K562 (cell line): ENCODE measurements at regions not wholly inside any gene's neighbourhood (a gene's known extent, or its start where the extent isn't known, plus 50 kb on each side); places are given as distances from the start of the nearest gene placed in this dataset.

Source experiments
- ESRRB ChIP-seq: fragments of 250-450 bp; sonication (Bioruptor Pico); IDR thresholded peaks from 2 replicates; pipeline ENCODE4 v1.5.0; 2020; ENCODE audit warnings: mild to moderate bottlenecking, moderate library complexity, borderline replicate concordance
- MTA2 ChIP-seq: fragments of 450-650 bp; IDR thresholded peaks from 2 replicates; pipeline ENCODE4 v1.6.1; 2016; ENCODE audit warnings: low read depth
- SNIP1 ChIP-seq: fragments of 450-650 bp; IDR thresholded peaks from 2 replicates; pipeline ENCODE4 v1.7.1; 2017; ENCODE audit warnings: low read depth, mild to moderate bottlenecking
- XRCC4 ChIP-seq: IDR thresholded peaks from one replicate; pipeline ENCODE4 v1.6.1; 2011; ENCODE audit not compliant: insufficient read depth, insufficient read length; ENCODE audit errors: extremely low read depth
- ZC3H4 ChIP-seq: sonication (generic); formaldehyde crosslinking; IDR thresholded peaks from 2 replicates; pipeline ENCODE4 v1.9.0; 2021; ENCODE audit warnings: missing genetic modification reagents, borderline replicate concordance
- ZEB2 ChIP-seq: fragments of 450-650 bp; IDR thresholded peaks from 2 replicates; pipeline ENCODE4 v1.6.1; 2016
- TF ChIP-seq, protein P1 (sequence below): fragments of 200-600 bp; sonication (generic); IDR thresholded peaks from one replicate; pipeline ENCODE4 v1.6.1; 2012; ENCODE audit warnings: mild to moderate bottlenecking, low read depth, low read length, inconsistent platforms
- TF ChIP-seq, protein P2 (sequence below): sonication (generic); formaldehyde crosslinking; IDR thresholded peaks from 2 replicates; pipeline ENCODE4 v1.8.1; 2022; ENCODE audit warnings: missing genetic modification reagents
- TF ChIP-seq, protein P3 (sequence below): fragments of 450-650 bp; IDR thresholded peaks from one replicate; pipeline ENCODE4 v1.6.1; 2018; ENCODE audit warnings: mild to moderate bottlenecking, moderate library complexity; ENCODE audit not compliant: partially characterized antibody
- TF ChIP-seq, protein P4 (sequence below), 2 experiments: fragments of 450-650 bp; IDR thresholded peaks; 2 replicates each; pipeline ENCODE4 v1.6.1; 2018; ENCODE audit warnings: mild to moderate bottlenecking in 2 of 2, low read depth in 1 of 2; ENCODE audit not compliant: partially characterized antibody in 2 of 2

DNA sequence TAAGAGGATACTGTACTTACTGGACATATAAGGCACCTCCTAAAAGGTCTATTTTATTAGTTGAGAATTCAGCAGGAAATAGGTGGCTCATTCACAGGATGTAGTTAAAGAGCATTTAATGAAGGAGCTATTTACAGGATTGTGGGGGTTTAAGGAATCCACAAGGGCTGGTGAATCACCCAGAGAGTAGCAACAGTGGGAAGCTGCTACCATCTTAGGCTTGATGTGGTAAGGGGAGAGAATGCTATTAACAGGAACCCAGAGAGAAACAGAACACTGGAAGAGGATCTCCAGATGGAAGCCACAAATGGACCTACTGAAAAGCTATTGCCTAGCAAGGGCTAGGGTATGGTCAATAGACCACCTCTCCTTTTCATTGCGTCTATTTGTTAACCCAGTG, 52.0 kb upstream of the COL11A1 start (continued):
- TF ChIP-seq, protein P1, sequence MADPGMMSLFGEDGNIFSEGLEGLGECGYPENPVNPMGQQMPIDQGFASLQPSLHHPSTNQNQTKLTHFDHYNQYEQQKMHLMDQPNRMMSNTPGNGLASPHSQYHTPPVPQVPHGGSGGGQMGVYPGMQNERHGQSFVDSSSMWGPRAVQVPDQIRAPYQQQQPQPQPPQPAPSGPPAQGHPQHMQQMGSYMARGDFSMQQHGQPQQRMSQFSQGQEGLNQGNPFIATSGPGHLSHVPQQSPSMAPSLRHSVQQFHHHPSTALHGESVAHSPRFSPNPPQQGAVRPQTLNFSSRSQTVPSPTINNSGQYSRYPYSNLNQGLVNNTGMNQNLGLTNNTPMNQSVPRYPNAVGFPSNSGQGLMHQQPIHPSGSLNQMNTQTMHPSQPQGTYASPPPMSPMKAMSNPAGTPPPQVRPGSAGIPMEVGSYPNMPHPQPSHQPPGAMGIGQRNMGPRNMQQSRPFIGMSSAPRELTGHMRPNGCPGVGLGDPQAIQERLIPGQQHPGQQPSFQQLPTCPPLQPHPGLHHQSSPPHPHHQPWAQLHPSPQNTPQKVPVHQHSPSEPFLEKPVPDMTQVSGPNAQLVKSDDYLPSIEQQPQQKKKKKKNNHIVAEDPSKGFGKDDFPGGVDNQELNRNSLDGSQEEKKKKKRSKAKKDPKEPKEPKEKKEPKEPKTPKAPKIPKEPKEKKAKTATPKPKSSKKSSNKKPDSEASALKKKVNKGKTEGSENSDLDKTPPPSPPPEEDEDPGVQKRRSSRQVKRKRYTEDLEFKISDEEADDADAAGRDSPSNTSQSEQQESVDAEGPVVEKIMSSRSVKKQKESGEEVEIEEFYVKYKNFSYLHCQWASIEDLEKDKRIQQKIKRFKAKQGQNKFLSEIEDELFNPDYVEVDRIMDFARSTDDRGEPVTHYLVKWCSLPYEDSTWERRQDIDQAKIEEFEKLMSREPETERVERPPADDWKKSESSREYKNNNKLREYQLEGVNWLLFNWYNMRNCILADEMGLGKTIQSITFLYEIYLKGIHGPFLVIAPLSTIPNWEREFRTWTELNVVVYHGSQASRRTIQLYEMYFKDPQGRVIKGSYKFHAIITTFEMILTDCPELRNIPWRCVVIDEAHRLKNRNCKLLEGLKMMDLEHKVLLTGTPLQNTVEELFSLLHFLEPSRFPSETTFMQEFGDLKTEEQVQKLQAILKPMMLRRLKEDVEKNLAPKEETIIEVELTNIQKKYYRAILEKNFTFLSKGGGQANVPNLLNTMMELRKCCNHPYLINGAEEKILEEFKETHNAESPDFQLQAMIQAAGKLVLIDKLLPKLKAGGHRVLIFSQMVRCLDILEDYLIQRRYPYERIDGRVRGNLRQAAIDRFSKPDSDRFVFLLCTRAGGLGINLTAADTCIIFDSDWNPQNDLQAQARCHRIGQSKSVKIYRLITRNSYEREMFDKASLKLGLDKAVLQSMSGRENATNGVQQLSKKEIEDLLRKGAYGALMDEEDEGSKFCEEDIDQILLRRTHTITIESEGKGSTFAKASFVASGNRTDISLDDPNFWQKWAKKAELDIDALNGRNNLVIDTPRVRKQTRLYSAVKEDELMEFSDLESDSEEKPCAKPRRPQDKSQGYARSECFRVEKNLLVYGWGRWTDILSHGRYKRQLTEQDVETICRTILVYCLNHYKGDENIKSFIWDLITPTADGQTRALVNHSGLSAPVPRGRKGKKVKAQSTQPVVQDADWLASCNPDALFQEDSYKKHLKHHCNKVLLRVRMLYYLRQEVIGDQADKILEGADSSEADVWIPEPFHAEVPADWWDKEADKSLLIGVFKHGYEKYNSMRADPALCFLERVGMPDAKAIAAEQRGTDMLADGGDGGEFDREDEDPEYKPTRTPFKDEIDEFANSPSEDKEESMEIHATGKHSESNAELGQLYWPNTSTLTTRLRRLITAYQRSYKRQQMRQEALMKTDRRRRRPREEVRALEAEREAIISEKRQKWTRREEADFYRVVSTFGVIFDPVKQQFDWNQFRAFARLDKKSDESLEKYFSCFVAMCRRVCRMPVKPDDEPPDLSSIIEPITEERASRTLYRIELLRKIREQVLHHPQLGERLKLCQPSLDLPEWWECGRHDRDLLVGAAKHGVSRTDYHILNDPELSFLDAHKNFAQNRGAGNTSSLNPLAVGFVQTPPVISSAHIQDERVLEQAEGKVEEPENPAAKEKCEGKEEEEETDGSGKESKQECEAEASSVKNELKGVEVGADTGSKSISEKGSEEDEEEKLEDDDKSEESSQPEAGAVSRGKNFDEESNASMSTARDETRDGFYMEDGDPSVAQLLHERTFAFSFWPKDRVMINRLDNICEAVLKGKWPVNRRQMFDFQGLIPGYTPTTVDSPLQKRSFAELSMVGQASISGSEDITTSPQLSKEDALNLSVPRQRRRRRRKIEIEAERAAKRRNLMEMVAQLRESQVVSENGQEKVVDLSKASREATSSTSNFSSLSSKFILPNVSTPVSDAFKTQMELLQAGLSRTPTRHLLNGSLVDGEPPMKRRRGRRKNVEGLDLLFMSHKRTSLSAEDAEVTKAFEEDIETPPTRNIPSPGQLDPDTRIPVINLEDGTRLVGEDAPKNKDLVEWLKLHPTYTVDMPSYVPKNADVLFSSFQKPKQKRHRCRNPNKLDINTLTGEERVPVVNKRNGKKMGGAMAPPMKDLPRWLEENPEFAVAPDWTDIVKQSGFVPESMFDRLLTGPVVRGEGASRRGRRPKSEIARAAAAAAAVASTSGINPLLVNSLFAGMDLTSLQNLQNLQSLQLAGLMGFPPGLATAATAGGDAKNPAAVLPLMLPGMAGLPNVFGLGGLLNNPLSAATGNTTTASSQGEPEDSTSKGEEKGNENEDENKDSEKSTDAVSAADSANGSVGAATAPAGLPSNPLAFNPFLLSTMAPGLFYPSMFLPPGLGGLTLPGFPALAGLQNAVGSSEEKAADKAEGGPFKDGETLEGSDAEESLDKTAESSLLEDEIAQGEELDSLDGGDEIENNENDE = no peak
- TF ChIP-seq, protein P2, sequence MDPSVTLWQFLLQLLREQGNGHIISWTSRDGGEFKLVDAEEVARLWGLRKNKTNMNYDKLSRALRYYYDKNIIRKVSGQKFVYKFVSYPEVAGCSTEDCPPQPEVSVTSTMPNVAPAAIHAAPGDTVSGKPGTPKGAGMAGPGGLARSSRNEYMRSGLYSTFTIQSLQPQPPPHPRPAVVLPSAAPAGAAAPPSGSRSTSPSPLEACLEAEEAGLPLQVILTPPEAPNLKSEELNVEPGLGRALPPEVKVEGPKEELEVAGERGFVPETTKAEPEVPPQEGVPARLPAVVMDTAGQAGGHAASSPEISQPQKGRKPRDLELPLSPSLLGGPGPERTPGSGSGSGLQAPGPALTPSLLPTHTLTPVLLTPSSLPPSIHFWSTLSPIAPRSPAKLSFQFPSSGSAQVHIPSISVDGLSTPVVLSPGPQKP (CRISPR knock-in tag) = no peak
- TF ChIP-seq ZC3H4 (CRISPR knock-in tag) (no peak), MTA2 (no peak), XRCC4 (no peak), ESRRB (no peak), ZEB2 (no peak), SNIP1 (no peak)
- TF ChIP-seq, protein P3, sequence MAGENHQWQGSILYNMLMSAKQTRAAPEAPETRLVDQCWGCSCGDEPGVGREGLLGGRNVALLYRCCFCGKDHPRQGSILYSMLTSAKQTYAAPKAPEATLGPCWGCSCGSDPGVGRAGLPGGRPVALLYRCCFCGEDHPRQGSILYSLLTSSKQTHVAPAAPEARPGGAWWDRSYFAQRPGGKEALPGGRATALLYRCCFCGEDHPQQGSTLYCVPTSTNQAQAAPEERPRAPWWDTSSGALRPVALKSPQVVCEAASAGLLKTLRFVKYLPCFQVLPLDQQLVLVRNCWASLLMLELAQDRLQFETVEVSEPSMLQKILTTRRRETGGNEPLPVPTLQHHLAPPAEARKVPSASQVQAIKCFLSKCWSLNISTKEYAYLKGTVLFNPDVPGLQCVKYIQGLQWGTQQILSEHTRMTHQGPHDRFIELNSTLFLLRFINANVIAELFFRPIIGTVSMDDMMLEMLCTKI = no peak
- TF ChIP-seq, protein P4, sequence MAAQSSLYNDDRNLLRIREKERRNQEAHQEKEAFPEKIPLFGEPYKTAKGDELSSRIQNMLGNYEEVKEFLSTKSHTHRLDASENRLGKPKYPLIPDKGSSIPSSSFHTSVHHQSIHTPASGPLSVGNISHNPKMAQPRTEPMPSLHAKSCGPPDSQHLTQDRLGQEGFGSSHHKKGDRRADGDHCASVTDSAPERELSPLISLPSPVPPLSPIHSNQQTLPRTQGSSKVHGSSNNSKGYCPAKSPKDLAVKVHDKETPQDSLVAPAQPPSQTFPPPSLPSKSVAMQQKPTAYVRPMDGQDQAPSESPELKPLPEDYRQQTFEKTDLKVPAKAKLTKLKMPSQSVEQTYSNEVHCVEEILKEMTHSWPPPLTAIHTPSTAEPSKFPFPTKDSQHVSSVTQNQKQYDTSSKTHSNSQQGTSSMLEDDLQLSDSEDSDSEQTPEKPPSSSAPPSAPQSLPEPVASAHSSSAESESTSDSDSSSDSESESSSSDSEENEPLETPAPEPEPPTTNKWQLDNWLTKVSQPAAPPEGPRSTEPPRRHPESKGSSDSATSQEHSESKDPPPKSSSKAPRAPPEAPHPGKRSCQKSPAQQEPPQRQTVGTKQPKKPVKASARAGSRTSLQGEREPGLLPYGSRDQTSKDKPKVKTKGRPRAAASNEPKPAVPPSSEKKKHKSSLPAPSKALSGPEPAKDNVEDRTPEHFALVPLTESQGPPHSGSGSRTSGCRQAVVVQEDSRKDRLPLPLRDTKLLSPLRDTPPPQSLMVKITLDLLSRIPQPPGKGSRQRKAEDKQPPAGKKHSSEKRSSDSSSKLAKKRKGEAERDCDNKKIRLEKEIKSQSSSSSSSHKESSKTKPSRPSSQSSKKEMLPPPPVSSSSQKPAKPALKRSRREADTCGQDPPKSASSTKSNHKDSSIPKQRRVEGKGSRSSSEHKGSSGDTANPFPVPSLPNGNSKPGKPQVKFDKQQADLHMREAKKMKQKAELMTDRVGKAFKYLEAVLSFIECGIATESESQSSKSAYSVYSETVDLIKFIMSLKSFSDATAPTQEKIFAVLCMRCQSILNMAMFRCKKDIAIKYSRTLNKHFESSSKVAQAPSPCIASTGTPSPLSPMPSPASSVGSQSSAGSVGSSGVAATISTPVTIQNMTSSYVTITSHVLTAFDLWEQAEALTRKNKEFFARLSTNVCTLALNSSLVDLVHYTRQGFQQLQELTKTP (IDR thresholded peaks at IDR 0.05; ENCODE audit: low read depth in 1 of 2, partially characterized antibody in 2 of 2) = no peak
